ENCODE measurements at regions not wholly inside any gene's neighbourhood (a gene's known extent, or its start where the extent isn't known, plus 50 kb on each side); places are given as distances from the start of the nearest gene placed in this dataset.

DNA sequence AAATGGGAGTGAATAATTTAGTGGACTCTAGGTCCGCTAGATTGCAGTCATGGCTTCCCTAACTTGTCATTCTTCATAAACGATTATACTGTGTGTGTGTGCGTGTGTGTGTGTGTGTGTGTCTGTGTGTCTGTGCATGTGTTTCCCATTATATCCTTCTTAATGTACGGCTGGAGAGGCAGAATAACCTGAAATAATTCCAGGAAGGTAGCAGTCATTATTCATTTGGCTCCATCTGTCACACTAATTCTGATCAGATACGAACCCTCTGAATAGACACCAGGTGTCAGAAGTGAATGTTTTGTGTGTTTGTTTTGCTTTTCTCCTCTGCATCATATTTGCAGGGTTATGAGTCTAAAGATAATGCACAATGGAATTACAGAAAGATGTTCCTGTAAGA is 372.9 kb downstream of the DOK5 start:
- DNase-seq (no peak), ATAC-seq (ENCODE audit: low read depth) (no peak)
- CTCF ChIA-PET = no interaction called here
- no peaks in the 10 kb centered on the region for H3K27me3 ChIP-seq (replicated peaks in 1 of 4; ENCODE audit: control extremely low read depth in 1 of 4, control insufficient read depth in 3 of 4, insufficient read depth in 4 of 4, low read length in 3 of 4)
- H4K20me1 ChIP-seq (ENCODE audit: control insufficient read depth, insufficient read depth, low read length, poor library complexity, severe bottlenecking) = no peaks in the 10 kb centered on the region
- WGBS (ENCODE audit: insufficient coverage) = no CpG with 5 or more reads among the region's 5 CpGs
- no peaks in the 10 kb centered on the region for H3K4me1 ChIP-seq (ENCODE audit: control insufficient read depth in 2 of 2, insufficient read depth in 2 of 2, low read length in 2 of 2)
- H3K4me1 Mint-ChIP-seq = no peaks in the 10 kb centered on the region
- H3K4me3 Mint-ChIP-seq = no peak overlapping the region
- H3K9ac ChIP-seq (ENCODE audit: low read length) = no peak overlapping the region
- H3K4me3 ChIP-seq (ENCODE audit: control extremely low read depth in 1 of 5, extremely low read depth in 1 of 5, insufficient read depth in 1 of 5, low read depth in 2 of 5, low read length in 4 of 5) = no peak overlapping the region
- POLR2A ChIA-PET = no interaction called here
- no peak overlapping the region for H3K4me2 ChIP-seq (replicated peaks; ENCODE audit: low read depth, low read length, poor library complexity, severe bottlenecking)
- H3K27ac ChIP-seq (ENCODE audit: low read length in 2 of 2) = no peak overlapping the region
- no peaks in the 10 kb centered on the region for H3K79me2 ChIP-seq (ENCODE audit: control insufficient read depth, insufficient read depth, low read length)
- H3K27ac Mint-ChIP-seq = no peak overlapping the region
- intact Hi-C loops (cut with micrococcal nuclease) = no loop called here
- no peaks in the 10 kb centered on the region for H3K36me3 ChIP-seq (replicated peaks in 1 of 2; ENCODE audit: control extremely low read depth in 1 of 2, control insufficient read depth in 1 of 2, extremely low read depth in 1 of 2, insufficient read depth in 2 of 2, low read length in 1 of 2)
- no peak overlapping the region for H2AFZ ChIP-seq (ENCODE audit: insufficient read depth, low read depth, low read length, poor library complexity, severe bottlenecking)
- H3K9me3 Mint-ChIP-seq (ENCODE audit: insufficient read depth) = peaks cover 3% of the 10 kb centered on the region
- H3K27me3 Mint-ChIP-seq = no peaks in the 10 kb centered on the region
- TF ChIP-seq EZH2 (IDR thresholded peaks at IDR 0.05; ENCODE audit: borderline replicate concordance, insufficient read depth, low read depth, low read length, poor library complexity, severe bottlenecking) = no peak
- TF ChIP-seq, protein P1, sequence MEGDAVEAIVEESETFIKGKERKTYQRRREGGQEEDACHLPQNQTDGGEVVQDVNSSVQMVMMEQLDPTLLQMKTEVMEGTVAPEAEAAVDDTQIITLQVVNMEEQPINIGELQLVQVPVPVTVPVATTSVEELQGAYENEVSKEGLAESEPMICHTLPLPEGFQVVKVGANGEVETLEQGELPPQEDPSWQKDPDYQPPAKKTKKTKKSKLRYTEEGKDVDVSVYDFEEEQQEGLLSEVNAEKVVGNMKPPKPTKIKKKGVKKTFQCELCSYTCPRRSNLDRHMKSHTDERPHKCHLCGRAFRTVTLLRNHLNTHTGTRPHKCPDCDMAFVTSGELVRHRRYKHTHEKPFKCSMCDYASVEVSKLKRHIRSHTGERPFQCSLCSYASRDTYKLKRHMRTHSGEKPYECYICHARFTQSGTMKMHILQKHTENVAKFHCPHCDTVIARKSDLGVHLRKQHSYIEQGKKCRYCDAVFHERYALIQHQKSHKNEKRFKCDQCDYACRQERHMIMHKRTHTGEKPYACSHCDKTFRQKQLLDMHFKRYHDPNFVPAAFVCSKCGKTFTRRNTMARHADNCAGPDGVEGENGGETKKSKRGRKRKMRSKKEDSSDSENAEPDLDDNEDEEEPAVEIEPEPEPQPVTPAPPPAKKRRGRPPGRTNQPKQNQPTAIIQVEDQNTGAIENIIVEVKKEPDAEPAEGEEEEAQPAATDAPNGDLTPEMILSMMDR (IDR thresholded peaks at IDR 0.05) = no peak
- H3K9me3 ChIP-seq (ENCODE audit: control extremely low read depth in 1 of 3, control insufficient read depth in 2 of 3, insufficient read depth in 1 of 3, low read length in 2 of 3) = no peaks in the 10 kb centered on the region

DNA sequence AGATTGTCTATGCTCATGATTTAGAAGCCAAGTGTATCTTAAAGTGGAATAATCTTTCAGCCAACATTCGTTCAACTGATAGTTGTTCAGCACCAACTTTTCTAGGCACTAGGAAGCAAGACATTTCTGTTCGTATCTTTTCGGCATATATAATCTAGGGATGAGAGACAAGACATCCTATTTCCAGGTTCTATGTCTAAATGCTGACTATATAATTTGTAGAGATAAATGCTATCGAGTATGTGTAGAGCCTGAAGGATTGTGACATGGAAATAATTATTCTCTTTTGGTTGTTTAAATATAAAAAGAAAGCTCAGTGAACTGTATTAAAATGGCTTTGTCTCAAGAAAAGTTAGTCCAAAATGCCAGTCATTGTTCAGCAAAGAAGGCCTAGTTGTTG is 371.6 kb downstream of the DOK5 start:
- CTCF ChIA-PET = no interaction called here
- intact Hi-C loops (cut with micrococcal nuclease) = no loop called here
- no peaks in the 10 kb centered on the region for H3K27me3 Mint-ChIP-seq
- H3K4me1 Mint-ChIP-seq = no peaks in the 10 kb centered on the region
- H3K9me3 Mint-ChIP-seq (ENCODE audit: insufficient read depth) = peaks cover 3% of the 10 kb centered on the region
- Histone ChIP-seq H3K4me2 (replicated peaks; ENCODE audit: low read depth, low read length, poor library complexity, severe bottlenecking) (no peak overlapping the region), H3K27ac (ENCODE audit: low read length in 2 of 2) (no peak overlapping the region), H3K79me2 (ENCODE audit: control insufficient read depth, insufficient read depth, low read length) (no peaks in the 10 kb centered on the region), H3K9ac (ENCODE audit: low read length) (no peak overlapping the region), H3K4me3 (ENCODE audit: control extremely low read depth in 1 of 5, extremely low read depth in 1 of 5, insufficient read depth in 1 of 5, low read depth in 2 of 5, low read length in 4 of 5) (no peak overlapping the region), H3K4me1 (ENCODE audit: control insufficient read depth in 2 of 2, insufficient read depth in 2 of 2, low read length in 2 of 2) (no peaks in the 10 kb centered on the region), H4K20me1 (ENCODE audit: control insufficient read depth, insufficient read depth, low read length, poor library complexity, severe bottlenecking) (no peaks in the 10 kb centered on the region), H3K9me3 (ENCODE audit: control extremely low read depth in 1 of 3, control insufficient read depth in 2 of 3, insufficient read depth in 1 of 3, low read length in 2 of 3) (no peaks in the 10 kb centered on the region), H3K36me3 (replicated peaks in 1 of 2; ENCODE audit: control extremely low read depth in 1 of 2, control insufficient read depth in 1 of 2, extremely low read depth in 1 of 2, insufficient read depth in 2 of 2, low read length in 1 of 2) (no peaks in the 10 kb centered on the region), H2AFZ (ENCODE audit: insufficient read depth, low read depth, low read length, poor library complexity, severe bottlenecking) (no peak overlapping the region), H3K27me3 (replicated peaks in 1 of 4; ENCODE audit: control extremely low read depth in 1 of 4, control insufficient read depth in 3 of 4, insufficient read depth in 4 of 4, low read length in 3 of 4) (no peaks in the 10 kb centered on the region)
- DNase-seq = no peak
- POLR2A ChIA-PET = no interaction called here
- no peak overlapping the region for H3K27ac Mint-ChIP-seq
- no peak overlapping the region for H3K4me3 Mint-ChIP-seq
- ATAC-seq (ENCODE audit: low read depth) = no peak
- TF ChIP-seq, protein P1 (IDR thresholded peaks at IDR 0.05) = no peak
- TF ChIP-seq EZH2 (IDR thresholded peaks at IDR 0.05; ENCODE audit: borderline replicate concordance, insufficient read depth, low read depth, low read length, poor library complexity, severe bottlenecking) = no peak
- 100% methylated on average over 1 of the region's 4 CpGs for WGBS (ENCODE audit: insufficient coverage)
